ENCODE measurements at regions not wholly inside any gene's neighbourhood (a gene's known extent, or its start where the extent isn't known, plus 50 kb on each side); places are given as distances from the start of the nearest gene placed in this dataset.
"Not testable (repeated sequence)": the region's sequence is repeated elsewhere in the genome, so short reads cannot be mapped to it uniquely, and the experiment has no call there.

- no peaks in the 10 kb centered on the region for H3K4me1 ChIP-seq (ENCODE audit: low read length)
- H3K36me3 ChIP-seq (ENCODE audit: insufficient read depth, low read length), result no peaks in the 10 kb centered on the region
- no peaks in the 10 kb centered on the region for H3K79me2 ChIP-seq (ENCODE audit: low read length)
- no peak overlapping the region for H3K9ac ChIP-seq (ENCODE audit: low read length)
- H3K27ac ChIP-seq (ENCODE audit: low read length), result no peak overlapping the region
- H3K9me3 ChIP-seq (ENCODE audit: low read length), result peaks cover 7% of the 10 kb centered on the region; the same call in 1 of the 2 replicates
- no peaks in the 10 kb centered on the region for H3K27me3 ChIP-seq (ENCODE audit: low read length)
- H3K9me2 ChIP-seq (replicated peaks; ENCODE audit: insufficient read depth, low read length), result no peaks in the 10 kb centered on the region
- H3K4me3 ChIP-seq (ENCODE audit: low read length), result no peak overlapping the region
- no peak for DNase-seq
- H4K20me1 ChIP-seq (ENCODE audit: insufficient read depth, low read depth, low read length), result no peaks in the 10 kb centered on the region
- H2AFZ ChIP-seq (ENCODE audit: low read length), result no peak overlapping the region
- no peak overlapping the region for H3K4me2 ChIP-seq (ENCODE audit: low read depth, low read length, poor library complexity, severe bottlenecking)
Measured at GRCh38 chr11:69950621-69951020, 127.5 kb upstream of the ANO1 start.

GRCh38 chr11:69951821-69952220 is 126.3 kb upstream of the ANO1 start:
- no peak overlapping the region for H3K27ac ChIP-seq (ENCODE audit: low read length)
- H3K4me3 ChIP-seq (ENCODE audit: low read length), result no peak overlapping the region
- peaks cover 7% of the 10 kb centered on the region; the same call in 1 of the 2 replicates for H3K9me3 ChIP-seq (ENCODE audit: low read length)
- no peak overlapping the region for H3K9ac ChIP-seq (ENCODE audit: low read length)
- no peaks in the 10 kb centered on the region for H4K20me1 ChIP-seq (ENCODE audit: insufficient read depth, low read depth, low read length)
- no peak overlapping the region for H2AFZ ChIP-seq (ENCODE audit: low read length)
- H3K9me2 ChIP-seq (replicated peaks; ENCODE audit: insufficient read depth, low read length), result no peaks in the 10 kb centered on the region
- no peaks in the 10 kb centered on the region for H3K79me2 ChIP-seq (ENCODE audit: low read length)
- H3K4me2 ChIP-seq (ENCODE audit: low read depth, low read length, poor library complexity, severe bottlenecking), result no peak overlapping the region
- no peaks in the 10 kb centered on the region for H3K36me3 ChIP-seq (ENCODE audit: insufficient read depth, low read length)
- DNase-seq, result no peak
- H3K27me3 ChIP-seq (ENCODE audit: low read length), result no peaks in the 10 kb centered on the region
- no peaks in the 10 kb centered on the region for H3K4me1 ChIP-seq (ENCODE audit: low read length)

- not testable (repeated sequence) for H3K9ac ChIP-seq (ENCODE audit: low read length); H3K27me3 ChIP-seq (ENCODE audit: low read length); H3K4me1 ChIP-seq (ENCODE audit: low read length); H3K79me2 ChIP-seq (ENCODE audit: low read length); DNase-seq; H4K20me1 ChIP-seq (ENCODE audit: insufficient read depth, low read depth, low read length); H3K4me2 ChIP-seq (ENCODE audit: low read depth, low read length, poor library complexity, severe bottlenecking); H3K9me2 ChIP-seq (replicated peaks; ENCODE audit: insufficient read depth, low read length); H3K9me3 ChIP-seq (ENCODE audit: low read length); H3K4me3 ChIP-seq (ENCODE audit: low read length); H3K36me3 ChIP-seq (ENCODE audit: insufficient read depth, low read length); H2AFZ ChIP-seq (ENCODE audit: low read length); H3K27ac ChIP-seq (ENCODE audit: low read length)
Measured at GRCh38 chr11:69952229-69952975, 125.7 kb upstream of the ANO1 start.

- no peaks in the 10 kb centered on the region for H4K20me1 ChIP-seq (ENCODE audit: insufficient read depth, low read depth, low read length)
- H3K36me3 ChIP-seq (ENCODE audit: insufficient read depth, low read length), result no peaks in the 10 kb centered on the region
- H3K4me2 ChIP-seq (ENCODE audit: low read depth, low read length, poor library complexity, severe bottlenecking), result no peak overlapping the region
- H3K9me2 ChIP-seq (replicated peaks; ENCODE audit: insufficient read depth, low read length), result no peaks in the 10 kb centered on the region
- H2AFZ ChIP-seq (ENCODE audit: low read length), result no peak overlapping the region
- DNase-seq, result no peak
- no peaks in the 10 kb centered on the region for H3K4me1 ChIP-seq (ENCODE audit: low read length)
- H3K79me2 ChIP-seq (ENCODE audit: low read length), result no peaks in the 10 kb centered on the region
- no peak overlapping the region for H3K27ac ChIP-seq (ENCODE audit: low read length)
- H3K4me3 ChIP-seq (ENCODE audit: low read length), result no peak overlapping the region
- no peak overlapping the region for H3K9ac ChIP-seq (ENCODE audit: low read length)
- peaks cover 7% of the 10 kb centered on the region; the same call in 1 of the 2 replicates for H3K9me3 ChIP-seq (ENCODE audit: low read length)
- H3K27me3 ChIP-seq (ENCODE audit: low read length), result no peaks in the 10 kb centered on the region
Measured at GRCh38 chr11:69953356-69953755, 124.8 kb upstream of the ANO1 start.

GRCh38 chr11:69954756-69955155 is 123.4 kb upstream of the ANO1 start:
- H3K9ac ChIP-seq (ENCODE audit: low read length), result no peak overlapping the region
- no peak overlapping the region for H3K4me2 ChIP-seq (ENCODE audit: low read depth, low read length, poor library complexity, severe bottlenecking)
- no peaks in the 10 kb centered on the region for H3K4me1 ChIP-seq (ENCODE audit: low read length)
- no peaks in the 10 kb centered on the region for H4K20me1 ChIP-seq (ENCODE audit: insufficient read depth, low read depth, low read length)
- peaks cover 7% of the 10 kb centered on the region; the same call in 1 of the 2 replicates for H3K9me3 ChIP-seq (ENCODE audit: low read length)
- H3K27ac ChIP-seq (ENCODE audit: low read length), result no peak overlapping the region
- H3K4me3 ChIP-seq (ENCODE audit: low read length), result no peak overlapping the region
- no peaks in the 10 kb centered on the region for H3K9me2 ChIP-seq (replicated peaks; ENCODE audit: insufficient read depth, low read length)
- DNase-seq, result no peak
- H3K27me3 ChIP-seq (ENCODE audit: low read length), result no peaks in the 10 kb centered on the region
- H2AFZ ChIP-seq (ENCODE audit: low read length), result no peak overlapping the region
- H3K79me2 ChIP-seq (ENCODE audit: low read length), result no peaks in the 10 kb centered on the region
- H3K36me3 ChIP-seq (ENCODE audit: insufficient read depth, low read length), result no peaks in the 10 kb centered on the region

GRCh38 chr11:69956669-69957190 is 121.4 kb upstream of the ANO1 start:
- no peaks in the 10 kb centered on the region for H3K79me2 ChIP-seq (ENCODE audit: low read length)
- H3K4me2 ChIP-seq (ENCODE audit: low read depth, low read length, poor library complexity, severe bottlenecking), result no peak overlapping the region
- no peak for DNase-seq
- H4K20me1 ChIP-seq (ENCODE audit: insufficient read depth, low read depth, low read length), result no peaks in the 10 kb centered on the region
- no peak overlapping the region for H3K27ac ChIP-seq (ENCODE audit: low read length)
- no peak overlapping the region for H3K9ac ChIP-seq (ENCODE audit: low read length)
- no peaks in the 10 kb centered on the region for H3K9me2 ChIP-seq (replicated peaks; ENCODE audit: insufficient read depth, low read length)
- H3K27me3 ChIP-seq (ENCODE audit: low read length), result no peaks in the 10 kb centered on the region
- no peak overlapping the region for H2AFZ ChIP-seq (ENCODE audit: low read length)
- no peaks in the 10 kb centered on the region for H3K4me1 ChIP-seq (ENCODE audit: low read length)
- no peak overlapping the region for H3K4me3 ChIP-seq (ENCODE audit: low read length)
- no peaks in the 10 kb centered on the region for H3K9me3 ChIP-seq (ENCODE audit: low read length)
- no peaks in the 10 kb centered on the region for H3K36me3 ChIP-seq (ENCODE audit: insufficient read depth, low read length)

- Histone ChIP-seq H3K36me3 (ENCODE audit: insufficient read depth, low read length) (no peaks in the 10 kb centered on the region), H3K9me3 (ENCODE audit: low read length) (no peaks in the 10 kb centered on the region), H3K9ac (ENCODE audit: low read length) (no peak overlapping the region), H3K9me2 (replicated peaks; ENCODE audit: insufficient read depth, low read length) (no peaks in the 10 kb centered on the region), H3K4me3 (ENCODE audit: low read length) (no peak overlapping the region), H2AFZ (ENCODE audit: low read length) (no peak overlapping the region), H3K27ac (ENCODE audit: low read length) (no peak overlapping the region), H3K79me2 (ENCODE audit: low read length) (no peaks in the 10 kb centered on the region), H3K27me3 (ENCODE audit: low read length) (no peaks in the 10 kb centered on the region), H4K20me1 (ENCODE audit: insufficient read depth, low read depth, low read length) (no peaks in the 10 kb centered on the region), H3K4me2 (ENCODE audit: low read depth, low read length, poor library complexity, severe bottlenecking) (no peak overlapping the region), H3K4me1 (ENCODE audit: low read length) (no peaks in the 10 kb centered on the region)
- DNase-seq, result no peak
Measured at GRCh38 chr11:69957849-69958248, 120.3 kb upstream of the ANO1 start.

- H3K4me1 ChIP-seq (ENCODE audit: low read length), result no peaks in the 10 kb centered on the region
- H3K4me2 ChIP-seq (ENCODE audit: low read depth, low read length, poor library complexity, severe bottlenecking), result no peak overlapping the region
- H3K27me3 ChIP-seq (ENCODE audit: low read length), result no peaks in the 10 kb centered on the region
- no peak overlapping the region for H3K4me3 ChIP-seq (ENCODE audit: low read length)
- H3K9me3 ChIP-seq (ENCODE audit: low read length), result no peaks in the 10 kb centered on the region
- DNase-seq, result no peak
- no peaks in the 10 kb centered on the region for H4K20me1 ChIP-seq (ENCODE audit: insufficient read depth, low read depth, low read length)
- no peak overlapping the region for H3K27ac ChIP-seq (ENCODE audit: low read length)
- no peak overlapping the region for H3K9ac ChIP-seq (ENCODE audit: low read length)
- no peaks in the 10 kb centered on the region for H3K36me3 ChIP-seq (ENCODE audit: insufficient read depth, low read length)
- no peak overlapping the region for H2AFZ ChIP-seq (ENCODE audit: low read length)
- H3K9me2 ChIP-seq (replicated peaks; ENCODE audit: insufficient read depth, low read length), result no peaks in the 10 kb centered on the region
- H3K79me2 ChIP-seq (ENCODE audit: low read length), result no peaks in the 10 kb centered on the region
Measured at GRCh38 chr11:69958308-69958707, 119.8 kb upstream of the ANO1 start.
